ENCODE measurements at regions not wholly inside any gene's neighbourhood (a gene's known extent, or its start where the extent isn't known, plus 50 kb on each side); places are given as distances from the start of the nearest gene placed in this dataset.

GRCh38 chr20:48538856-48539255 lies 288.9 kb downstream of the PREX1 start:
- intact Hi-C loops (cut with micrococcal nuclease), result no loop called here
- Histone ChIP-seq H3K27ac (replicated peaks) (no peak overlapping the region), H3K36me3 (no peaks in the 10 kb centered on the region), H3K4me1 (no peaks in the 10 kb centered on the region), H3K27me3 (ENCODE audit: low read depth) (peaks cover 36% of the 10 kb centered on the region), H3K4me3 (no peak overlapping the region), H3K9me3 (replicated peaks) (no peaks in the 10 kb centered on the region)
- TF ChIP-seq CTCF (IDR thresholded peaks at IDR 0.05; ENCODE audit: borderline replicate concordance), result no peak
- DNase-seq, result no peak

GRCh38 chr20:48538058-48538825 lies 289.6 kb downstream of the PREX1 start:
- DNase-seq, result no peak

GRCh38 chr20:48536206-48536605 lies 291.6 kb downstream of the PREX1 start:
- Histone ChIP-seq H3K27ac (replicated peaks) (no peak overlapping the region), H3K9me3 (replicated peaks) (no peaks in the 10 kb centered on the region), H3K27me3 (ENCODE audit: low read depth) (peaks cover 34% of the 10 kb centered on the region), H3K4me1 (no peaks in the 10 kb centered on the region), H3K4me3 (no peak overlapping the region), H3K36me3 (no peaks in the 10 kb centered on the region)
- DNase-seq, result no peak
- intact Hi-C loops (cut with micrococcal nuclease), result no loop called here
- TF ChIP-seq CTCF (IDR thresholded peaks at IDR 0.05; ENCODE audit: borderline replicate concordance), result no peak

More at GRCh38 chr20:48538058-48538825, 289.6 kb downstream of the PREX1 start:
- Histone ChIP-seq H3K27ac (replicated peaks) (no peak overlapping the region), H3K4me3 (no peak overlapping the region), H3K36me3 (no peaks in the 10 kb centered on the region), H3K27me3 (ENCODE audit: low read depth) (peaks cover 36% of the 10 kb centered on the region), H3K4me1 (no peaks in the 10 kb centered on the region), H3K9me3 (replicated peaks) (no peaks in the 10 kb centered on the region)
- intact Hi-C loops (cut with micrococcal nuclease), result no loop called here
- TF ChIP-seq CTCF (IDR thresholded peaks at IDR 0.05; ENCODE audit: borderline replicate concordance), result no peak

GRCh38 chr20:48535556-48535955 lies 292.2 kb downstream of the PREX1 start:
- TF ChIP-seq CTCF (IDR thresholded peaks at IDR 0.05; ENCODE audit: borderline replicate concordance), result no peak
- no peak overlapping the region for H3K4me3 ChIP-seq
- H3K36me3 ChIP-seq, result no peaks in the 10 kb centered on the region
- intact Hi-C loops (cut with micrococcal nuclease), result no loop called here
- no peaks in the 10 kb centered on the region for H3K9me3 ChIP-seq (replicated peaks)
- no peak for DNase-seq
- H3K4me1 ChIP-seq, result no peaks in the 10 kb centered on the region
- H3K27me3 ChIP-seq (ENCODE audit: low read depth), result peaks cover 33% of the 10 kb centered on the region
- no peak overlapping the region for H3K27ac ChIP-seq (replicated peaks)

- Histone ChIP-seq H3K4me1 (no peaks in the 10 kb centered on the region), H3K36me3 (no peaks in the 10 kb centered on the region), H3K4me3 (no peak overlapping the region), H3K9me3 (replicated peaks) (no peaks in the 10 kb centered on the region), H3K27me3 (ENCODE audit: low read depth) (peaks cover 48% of the 10 kb centered on the region), H3K27ac (replicated peaks) (no peak overlapping the region)
- no peak for DNase-seq
- intact Hi-C loops (cut with micrococcal nuclease), result no loop called here
- no peak for TF ChIP-seq CTCF (IDR thresholded peaks at IDR 0.05; ENCODE audit: borderline replicate concordance)
Observed at GRCh38 chr20:48532028-48532427, 295.8 kb downstream of the PREX1 start.
